ENCODE measurements at regions not wholly inside any gene's neighbourhood (a gene's known extent, or its start where the extent isn't known, plus 50 kb on each side); places are given as distances from the start of the nearest gene placed in this dataset.
"Not testable (repeated sequence)": the region's sequence is repeated elsewhere in the genome, so short reads cannot be mapped to it uniquely, and the experiment has no call there.

DNA sequence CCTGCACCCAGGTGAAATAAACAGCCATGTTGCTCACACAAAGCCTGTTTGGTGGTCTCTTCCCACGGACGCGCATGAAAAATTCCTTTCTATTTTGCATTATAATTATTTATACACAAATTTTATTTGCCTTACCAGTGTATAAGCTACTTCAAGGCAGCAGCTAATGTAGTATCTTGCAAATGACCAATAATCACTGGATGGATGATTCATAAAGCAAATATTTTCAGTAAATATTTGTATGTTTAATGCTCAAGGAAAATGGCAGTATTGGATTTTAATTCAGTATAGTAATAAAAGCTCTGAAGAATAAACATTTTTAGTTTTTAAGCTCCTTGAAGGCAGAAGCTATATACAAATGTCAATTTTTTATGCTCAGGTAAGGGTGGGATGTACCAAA, 158.7 kb upstream of the NANOGP8 start:
- Histone ChIP-seq H3K27ac (no peak overlapping the region), H3K27me3 (no peaks in the 10 kb centered on the region), H3K9me2 (replicated peaks; ENCODE audit: insufficient read depth) (no peaks in the 10 kb centered on the region), H3K36me3 (replicated peaks; ENCODE audit: insufficient read depth, low read depth) (no peaks in the 10 kb centered on the region), H3K9me3 (ENCODE audit: low read depth) (no peaks in the 10 kb centered on the region), H3K79me2 (no peaks in the 10 kb centered on the region), H4K20me1 (ENCODE audit: insufficient read depth, poor library complexity, severe bottlenecking) (no peaks in the 10 kb centered on the region), H3K4me3 (no peak overlapping the region), H3K4me1 (ENCODE audit: insufficient read depth) (no peaks in the 10 kb centered on the region), H2AFZ (no peak overlapping the region), H3K4me2 (no peak overlapping the region)
- WGBS (ENCODE audit: low lambda C conversion rate, missing lambda C conversion rate): 98% methylated on average over 3 of the region's 3 CpGs
- TF ChIP-seq EZH2phosphoT487 (IDR thresholded peaks at IDR 0.05; ENCODE audit: low read depth, severe bottlenecking, unreplicated experiment): no peak
- no peak for TF ChIP-seq EZH2 (IDR thresholded peaks at IDR 0.05; ENCODE audit: borderline replicate concordance)
- TF ChIP-seq, protein P1, sequence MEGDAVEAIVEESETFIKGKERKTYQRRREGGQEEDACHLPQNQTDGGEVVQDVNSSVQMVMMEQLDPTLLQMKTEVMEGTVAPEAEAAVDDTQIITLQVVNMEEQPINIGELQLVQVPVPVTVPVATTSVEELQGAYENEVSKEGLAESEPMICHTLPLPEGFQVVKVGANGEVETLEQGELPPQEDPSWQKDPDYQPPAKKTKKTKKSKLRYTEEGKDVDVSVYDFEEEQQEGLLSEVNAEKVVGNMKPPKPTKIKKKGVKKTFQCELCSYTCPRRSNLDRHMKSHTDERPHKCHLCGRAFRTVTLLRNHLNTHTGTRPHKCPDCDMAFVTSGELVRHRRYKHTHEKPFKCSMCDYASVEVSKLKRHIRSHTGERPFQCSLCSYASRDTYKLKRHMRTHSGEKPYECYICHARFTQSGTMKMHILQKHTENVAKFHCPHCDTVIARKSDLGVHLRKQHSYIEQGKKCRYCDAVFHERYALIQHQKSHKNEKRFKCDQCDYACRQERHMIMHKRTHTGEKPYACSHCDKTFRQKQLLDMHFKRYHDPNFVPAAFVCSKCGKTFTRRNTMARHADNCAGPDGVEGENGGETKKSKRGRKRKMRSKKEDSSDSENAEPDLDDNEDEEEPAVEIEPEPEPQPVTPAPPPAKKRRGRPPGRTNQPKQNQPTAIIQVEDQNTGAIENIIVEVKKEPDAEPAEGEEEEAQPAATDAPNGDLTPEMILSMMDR (IDR thresholded peaks at IDR 0.05; ENCODE audit: poor library complexity): no peak
- DNase-seq (ENCODE audit: low spot score): no peak

DNA sequence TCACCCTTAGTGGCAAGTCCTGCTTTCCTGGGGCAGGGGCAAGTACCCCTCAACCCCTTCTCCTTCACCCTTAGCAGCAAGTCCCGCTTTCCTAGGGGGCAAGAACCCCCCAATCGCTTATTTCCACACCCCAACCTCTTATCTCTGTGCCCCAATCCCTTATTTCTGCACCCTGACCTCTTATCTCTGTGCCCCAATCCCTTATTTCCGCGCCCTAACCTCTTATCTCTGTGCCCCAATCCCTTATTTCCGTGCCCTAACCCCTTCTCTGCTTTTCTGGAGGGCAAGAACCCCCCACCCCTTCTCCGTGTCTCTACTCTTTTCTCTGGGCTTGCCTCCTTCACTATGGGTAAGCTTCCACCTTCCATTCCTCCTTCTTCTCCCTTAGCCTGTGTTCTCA, 154.6 kb upstream of the NANOGP8 start:
- H3K4me3 ChIP-seq; H3K9me3 ChIP-seq (ENCODE audit: low read depth); H3K4me1 ChIP-seq (ENCODE audit: insufficient read depth); H3K27me3 ChIP-seq; DNase-seq (ENCODE audit: low spot score); H3K9me2 ChIP-seq (replicated peaks; ENCODE audit: insufficient read depth); H3K36me3 ChIP-seq (replicated peaks; ENCODE audit: insufficient read depth, low read depth); H3K4me2 ChIP-seq; H3K27ac ChIP-seq; H3K79me2 ChIP-seq; H4K20me1 ChIP-seq (ENCODE audit: insufficient read depth, poor library complexity, severe bottlenecking); H2AFZ ChIP-seq: not testable (repeated sequence)
- 94% methylated on average over 5 of the region's 6 CpGs for WGBS (ENCODE audit: low lambda C conversion rate, missing lambda C conversion rate)

DNA sequence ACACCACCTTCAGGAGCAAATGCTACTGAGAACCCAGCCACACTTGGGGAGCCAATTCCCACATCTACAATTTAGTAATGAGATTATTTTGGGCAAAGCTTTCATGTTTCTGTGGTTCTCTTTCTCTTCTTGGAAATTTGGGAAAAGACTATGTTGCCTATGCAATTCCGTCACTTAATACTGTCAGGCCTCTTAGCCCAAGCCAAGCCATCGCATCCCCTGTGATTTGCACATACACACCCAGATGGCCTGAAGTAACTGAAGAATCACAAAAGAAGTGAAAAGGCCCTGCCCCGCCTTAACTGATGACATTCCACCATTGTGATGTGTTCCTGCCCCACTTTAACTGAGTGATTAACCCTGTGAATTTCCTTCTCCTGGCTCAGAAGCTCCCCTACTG, 153.4 kb upstream of the NANOGP8 start:
- H3K4me2 ChIP-seq; DNase-seq (ENCODE audit: low spot score); H3K36me3 ChIP-seq (replicated peaks; ENCODE audit: insufficient read depth, low read depth); H3K9me3 ChIP-seq (ENCODE audit: low read depth); H3K4me3 ChIP-seq; H3K27ac ChIP-seq; H3K79me2 ChIP-seq; H3K4me1 ChIP-seq (ENCODE audit: insufficient read depth); H2AFZ ChIP-seq; H3K27me3 ChIP-seq; H4K20me1 ChIP-seq (ENCODE audit: insufficient read depth, poor library complexity, severe bottlenecking); H3K9me2 ChIP-seq (replicated peaks; ENCODE audit: insufficient read depth): not testable (repeated sequence)
- WGBS (ENCODE audit: low lambda C conversion rate, missing lambda C conversion rate): 97% methylated on average over 3 of the region's 3 CpGs

DNA sequence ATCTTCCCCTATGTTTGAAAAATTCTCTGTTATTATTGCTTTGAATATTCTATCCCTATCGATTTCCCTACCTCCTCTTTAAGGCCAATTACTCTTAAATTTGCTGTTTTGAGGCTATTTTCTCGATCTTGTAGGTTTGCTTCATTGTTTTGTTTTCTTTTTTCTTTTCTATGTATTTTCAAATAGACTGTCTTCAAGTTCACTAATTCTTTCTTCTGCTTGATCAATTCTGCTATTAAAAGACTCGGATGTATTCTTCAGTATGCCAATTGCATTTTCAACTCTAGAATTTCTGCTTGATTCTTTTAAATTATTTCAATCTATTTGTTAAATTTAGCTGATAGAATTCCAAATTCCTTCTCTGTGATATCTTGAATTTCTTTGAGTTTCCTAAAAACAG, 144.0 kb upstream of the NANOGP8 start:
- Histone ChIP-seq H3K79me2 (no peaks in the 10 kb centered on the region), H4K20me1 (ENCODE audit: insufficient read depth, poor library complexity, severe bottlenecking) (no peaks in the 10 kb centered on the region), H2AFZ (no peak overlapping the region), H3K4me3 (no peak overlapping the region), H3K4me1 (ENCODE audit: insufficient read depth) (no peaks in the 10 kb centered on the region), H3K9me2 (replicated peaks; ENCODE audit: insufficient read depth) (no peaks in the 10 kb centered on the region), H3K9me3 (ENCODE audit: low read depth) (no peaks in the 10 kb centered on the region), H3K27ac (no peak overlapping the region), H3K27me3 (no peaks in the 10 kb centered on the region), H3K4me2 (no peak overlapping the region), H3K36me3 (replicated peaks; ENCODE audit: insufficient read depth, low read depth) (no peaks in the 10 kb centered on the region)
- TF ChIP-seq EZH2phosphoT487 (IDR thresholded peaks at IDR 0.05; ENCODE audit: low read depth, severe bottlenecking, unreplicated experiment): no peak
- no peak for TF ChIP-seq EZH2 (IDR thresholded peaks at IDR 0.05; ENCODE audit: borderline replicate concordance)
- TF ChIP-seq, protein P1 (IDR thresholded peaks at IDR 0.05; ENCODE audit: poor library complexity): no peak
- WGBS (ENCODE audit: low lambda C conversion rate, missing lambda C conversion rate): 98% methylated on average over 3 of the region's 3 CpGs
- DNase-seq (ENCODE audit: low spot score): no peak

DNA sequence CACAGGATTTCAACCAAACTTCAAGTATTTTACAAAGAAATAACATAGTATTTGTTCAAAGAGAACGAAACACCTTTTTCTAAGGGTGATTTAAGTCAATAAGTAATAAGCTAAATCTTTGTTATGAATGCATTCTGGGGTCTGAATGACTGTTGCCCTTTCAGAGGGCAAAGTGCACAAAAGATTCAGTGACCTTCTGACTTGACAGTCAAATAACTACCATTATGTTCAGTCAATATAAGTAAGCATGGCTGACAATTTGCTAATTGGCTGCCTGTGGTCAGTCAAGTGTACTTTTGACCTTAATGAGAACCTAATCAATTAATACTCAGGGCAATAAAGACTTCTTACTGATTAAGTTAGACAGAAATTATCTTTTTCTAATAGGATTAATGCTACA, 133.1 kb upstream of the NANOGP8 start:
- no peaks in the 10 kb centered on the region for H3K4me1 ChIP-seq (ENCODE audit: insufficient read depth)
- no peaks in the 10 kb centered on the region for H3K27me3 ChIP-seq
- no peaks in the 10 kb centered on the region for H3K36me3 ChIP-seq (replicated peaks; ENCODE audit: insufficient read depth, low read depth)
- no peak overlapping the region for H2AFZ ChIP-seq
- DNase-seq (ENCODE audit: low spot score): no peak
- H3K9me2 ChIP-seq (replicated peaks; ENCODE audit: insufficient read depth): no peaks in the 10 kb centered on the region
- no peaks in the 10 kb centered on the region for H4K20me1 ChIP-seq (ENCODE audit: insufficient read depth, poor library complexity, severe bottlenecking)
- no peaks in the 10 kb centered on the region for H3K9me3 ChIP-seq (ENCODE audit: low read depth)
- H3K27ac ChIP-seq: no peak overlapping the region
- H3K4me2 ChIP-seq: no peak overlapping the region
- WGBS (ENCODE audit: low lambda C conversion rate, missing lambda C conversion rate): 80% methylated on average over 1 of the region's 1 CpG
- H3K79me2 ChIP-seq: no peaks in the 10 kb centered on the region
- TF ChIP-seq, protein P1 (IDR thresholded peaks at IDR 0.05; ENCODE audit: poor library complexity): no peak
- no peak for TF ChIP-seq EZH2 (IDR thresholded peaks at IDR 0.05; ENCODE audit: borderline replicate concordance)
- no peak overlapping the region for H3K4me3 ChIP-seq
